GM18502 (cell line): ENCODE measurements at regions not wholly inside any gene's neighbourhood (a gene's known extent, or its start where the extent isn't known, plus 50 kb on each side); places are given as distances from the start of the nearest gene placed in this dataset.
"Not testable (repeated sequence)": the region's sequence is repeated elsewhere in the genome, so short reads cannot be mapped to it uniquely, and the experiment has no call there.

Source experiments
- ATAC-seq: cut with Tn5 transposase; IDR thresholded peaks from one replicate; pipeline ENCODE4 v1.9.1; 2021; ENCODE audit warnings: mild to moderate bottlenecking; ENCODE audit not compliant: unreplicated experiment, poor library complexity

- no peak for ATAC-seq
These were observed 110.3 kb downstream of the ZNF648 start for GRCh38 chr1:181951213-181951612.

GRCh38 chr1:181949500-181949899 lies 112.0 kb downstream of the ZNF648 start:
- no peak for ATAC-seq

- ATAC-seq, result no peak
These were observed 113.1 kb downstream of the ZNF648 start for GRCh38 chr1:181948372-181948771.

GRCh38 chr1:181947441-181947840 lies 114.1 kb downstream of the ZNF648 start:
- ATAC-seq, result no peak

- peak; percentile 86 for ATAC-seq
These were observed 124.5 kb downstream of the ZNF648 start for GRCh38 chr1:181936768-181937581.

- ATAC-seq, result peak; percentile 50
These were observed 125.2 kb downstream of the ZNF648 start for GRCh38 chr1:181936269-181936668.

- ATAC-seq, result no peak
These were observed 129.6 kb downstream of the ZNF648 start for GRCh38 chr1:181931873-181932272.

GRCh38 chr1:181930187-181930586 lies 131.3 kb downstream of the ZNF648 start:
- no peak for ATAC-seq

GRCh38 chr1:181926697-181927096 lies 134.8 kb downstream of the ZNF648 start:
- no peak for ATAC-seq

GRCh38 chr1:181924034-181924433 lies 137.5 kb downstream of the ZNF648 start:
- not testable (repeated sequence) for ATAC-seq

- ATAC-seq, result no peak
These were observed 142.0 kb downstream of the ZNF648 start for GRCh38 chr1:181919542-181919941.

- ATAC-seq, result no peak
These were observed 142.5 kb downstream of the ZNF648 start for GRCh38 chr1:181918880-181919525.

GRCh38 chr1:181911715-181912114 lies 149.8 kb downstream of the ZNF648 start:
- ATAC-seq, result no peak

- ATAC-seq, result no peak
These were observed 150.6 kb downstream of the ZNF648 start for GRCh38 chr1:181910905-181911304.

- ATAC-seq, result no peak
These were observed 152.5 kb downstream of the ZNF648 start for GRCh38 chr1:181909010-181909409.

- no peak for ATAC-seq
These were observed 154.9 kb downstream of the ZNF648 start for GRCh38 chr1:181906631-181907030.

- ATAC-seq, result no peak
These were observed 155.4 kb downstream of the ZNF648 start for GRCh38 chr1:181905944-181906597.

- ATAC-seq, result no peak
These were observed 162.7 kb downstream of the ZNF648 start for GRCh38 chr1:181898773-181899172.

- ATAC-seq, result no peak
These were observed 164.7 kb downstream of the ZNF648 start for GRCh38 chr1:181896824-181897223.

- ATAC-seq, result no peak
These were observed 167.1 kb downstream of the ZNF648 start for GRCh38 chr1:181894439-181894859.

GRCh38 chr1:181893937-181894336 lies 167.6 kb downstream of the ZNF648 start:
- ATAC-seq, result no peak
